ENCODE measurements at regions not wholly inside any gene's neighbourhood (a gene's known extent, or its start where the extent isn't known, plus 50 kb on each side); places are given as distances from the start of the nearest gene placed in this dataset.

DNA sequence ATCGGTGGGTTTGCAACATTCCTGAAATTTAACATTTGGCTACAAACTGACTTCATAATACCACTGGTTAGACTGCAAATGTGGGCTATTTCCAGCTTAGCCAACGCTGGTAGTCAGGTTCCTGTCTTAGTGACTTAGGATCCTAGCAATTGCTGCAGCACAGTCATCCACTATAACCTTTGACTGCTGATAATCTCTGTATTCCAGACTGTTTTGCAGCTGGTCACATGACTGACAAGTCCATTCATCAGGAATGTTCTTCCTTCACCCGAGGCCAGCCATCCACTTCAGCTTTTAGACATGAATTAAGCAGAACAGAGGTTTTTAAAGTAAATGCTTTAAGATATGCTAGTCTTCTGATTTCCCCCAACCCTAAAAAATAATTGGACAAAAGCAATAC lies 425.9 kb upstream of the MPDZ start:
- TF ChIP-seq, protein P1, sequence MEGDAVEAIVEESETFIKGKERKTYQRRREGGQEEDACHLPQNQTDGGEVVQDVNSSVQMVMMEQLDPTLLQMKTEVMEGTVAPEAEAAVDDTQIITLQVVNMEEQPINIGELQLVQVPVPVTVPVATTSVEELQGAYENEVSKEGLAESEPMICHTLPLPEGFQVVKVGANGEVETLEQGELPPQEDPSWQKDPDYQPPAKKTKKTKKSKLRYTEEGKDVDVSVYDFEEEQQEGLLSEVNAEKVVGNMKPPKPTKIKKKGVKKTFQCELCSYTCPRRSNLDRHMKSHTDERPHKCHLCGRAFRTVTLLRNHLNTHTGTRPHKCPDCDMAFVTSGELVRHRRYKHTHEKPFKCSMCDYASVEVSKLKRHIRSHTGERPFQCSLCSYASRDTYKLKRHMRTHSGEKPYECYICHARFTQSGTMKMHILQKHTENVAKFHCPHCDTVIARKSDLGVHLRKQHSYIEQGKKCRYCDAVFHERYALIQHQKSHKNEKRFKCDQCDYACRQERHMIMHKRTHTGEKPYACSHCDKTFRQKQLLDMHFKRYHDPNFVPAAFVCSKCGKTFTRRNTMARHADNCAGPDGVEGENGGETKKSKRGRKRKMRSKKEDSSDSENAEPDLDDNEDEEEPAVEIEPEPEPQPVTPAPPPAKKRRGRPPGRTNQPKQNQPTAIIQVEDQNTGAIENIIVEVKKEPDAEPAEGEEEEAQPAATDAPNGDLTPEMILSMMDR (IDR thresholded peaks at IDR 0.05; ENCODE audit: low read length), result no peak
- no peak for TF ChIP-seq EZH2 (optimal IDR thresholded peaks at IDR 0.05; ENCODE audit: low read depth, low read length)
